Activated CD4-positive, alpha-beta memory T cell treated with anti-CD3 and anti-CD28 coated beads, Interleukin-2, amount 10 ng/mL, durations not matched to agents 7 days and 5 days (primary cell): ENCODE measurements at regions not wholly inside any gene's neighbourhood (a gene's known extent, or its start where the extent isn't known, plus 50 kb on each side); places are given as distances from the start of the nearest gene placed in this dataset.

Experiments used
- CTCF ChIA-PET: fragments of 350-600 bp; sonication (Branson Sonifier 250); formaldehyde crosslinking; loops from one replicate; lab custom pipeline; 2021; ENCODE audit warnings: antibody characterized with exemption, inconsistent platforms; lab: Charles Lee
- POLR2A ChIA-PET: fragments of 350-600 bp; sonication (Branson Sonifier 250); formaldehyde crosslinking; loops from one replicate; lab custom pipeline; 2021; ENCODE audit warnings: antibody characterized with exemption; lab: Charles Lee
- DNase-seq: peaks from one replicate; pipeline ENCODE4 v3.0.0-alpha.2; 2020
- H3K27ac Mint-ChIP-seq: one replicate; pipeline ENCODE4 v1.8.0; 2021; ENCODE audit warnings: mild to moderate bottlenecking, mixed read lengths
- H3K27me3 Mint-ChIP-seq: one replicate; pipeline ENCODE4 v1.8.0; 2021; ENCODE audit warnings: mixed read lengths
- H3K36me3 Mint-ChIP-seq: one replicate; pipeline ENCODE4 v1.8.0; 2021; ENCODE audit warnings: low read depth, mixed read lengths
- H3K4me1 Mint-ChIP-seq: one replicate; pipeline ENCODE4 v1.8.0; 2021; ENCODE audit warnings: mixed read lengths
- H3K4me3 Mint-ChIP-seq: one replicate; pipeline ENCODE4 v1.8.0; 2021; ENCODE audit warnings: mild to moderate bottlenecking, mixed read lengths
- H3K9me3 Mint-ChIP-seq: one replicate; pipeline ENCODE4 v1.8.0; 2021; ENCODE audit warnings: mixed read lengths

- Mint-ChIP-seq H3K27ac (no peak overlapping the region), H3K36me3 (no peaks in the 10 kb centered on the region), H3K4me3 (no peak overlapping the region), H3K4me1 (no peaks in the 10 kb centered on the region), H3K9me3 (no peaks in the 10 kb centered on the region), H3K27me3 (peaks cover 2% of the 10 kb centered on the region)
- DNase-seq, result no peak
- ChIA-PET POLR2A (no interaction called here), CTCF (no interaction called here)
Measured at GRCh38 chr10:70939441-70940003, 51.2 kb upstream of the PCBD1 start.

GRCh38 chr10:70940834-70941568 is 52.6 kb upstream of the PCBD1 start:
- Mint-ChIP-seq H3K4me3 (no peak overlapping the region), H3K27ac (no peak overlapping the region), H3K4me1 (no peaks in the 10 kb centered on the region), H3K27me3 (no peaks in the 10 kb centered on the region), H3K9me3 (no peaks in the 10 kb centered on the region), H3K36me3 (no peaks in the 10 kb centered on the region)
- CTCF ChIA-PET, result interaction anchor here (1.0 kb wide), 1 partner anchor 16 kb away, joined by 3 read pairs; no protein-coding TSS in a partner anchor
- POLR2A ChIA-PET, result interaction anchor here (0.9 kb wide), 1 partner anchor 42 kb away, joined by 3 read pairs; no protein-coding TSS in a partner anchor
- DNase-seq, result no peak

- H3K4me1 Mint-ChIP-seq, result no peaks in the 10 kb centered on the region
- H3K9me3 Mint-ChIP-seq, result no peaks in the 10 kb centered on the region
- H3K36me3 Mint-ChIP-seq, result no peaks in the 10 kb centered on the region
- no peaks in the 10 kb centered on the region for H3K27me3 Mint-ChIP-seq
- no peak overlapping the region for H3K4me3 Mint-ChIP-seq
- CTCF ChIA-PET, result no interaction called here
- DNase-seq, result no peak
- H3K27ac Mint-ChIP-seq, result no peak overlapping the region
- POLR2A ChIA-PET, result no interaction called here
Measured at GRCh38 chr10:70942125-70942524, 53.8 kb upstream of the PCBD1 start.

GRCh38 chr10:70942725-70943124 is 54.4 kb upstream of the PCBD1 start:
- H3K4me3 Mint-ChIP-seq, result no peak overlapping the region
- H3K27me3 Mint-ChIP-seq, result no peaks in the 10 kb centered on the region
- CTCF ChIA-PET, result no interaction called here
- no peaks in the 10 kb centered on the region for H3K4me1 Mint-ChIP-seq
- no peak overlapping the region for H3K27ac Mint-ChIP-seq
- H3K36me3 Mint-ChIP-seq, result no peaks in the 10 kb centered on the region
- POLR2A ChIA-PET, result no interaction called here
- H3K9me3 Mint-ChIP-seq, result no peaks in the 10 kb centered on the region
- DNase-seq, result no peak

- CTCF ChIA-PET, result no interaction called here
- Mint-ChIP-seq H3K27me3 (no peaks in the 10 kb centered on the region), H3K4me1 (no peaks in the 10 kb centered on the region)
Measured at GRCh38 chr10:70943249-70943648, 54.9 kb upstream of the PCBD1 start.

GRCh38 chr10:70943841-70944466 is 55.6 kb upstream of the PCBD1 start:
- Mint-ChIP-seq H3K4me1 (no peaks in the 10 kb centered on the region), H3K27me3 (no peaks in the 10 kb centered on the region), H3K9me3 (no peaks in the 10 kb centered on the region), H3K4me3 (no peak overlapping the region), H3K27ac (no peak overlapping the region), H3K36me3 (no peaks in the 10 kb centered on the region)
- no peak for DNase-seq
- CTCF ChIA-PET, result interaction anchor here (1.4 kb wide), 1 partner anchor 20 kb away, joined by 6 read pairs; no protein-coding TSS in a partner anchor
- POLR2A ChIA-PET, result no interaction called here

More at GRCh38 chr10:70943249-70943648, 54.9 kb upstream of the PCBD1 start:
- Mint-ChIP-seq H3K27ac (no peak overlapping the region), H3K9me3 (no peaks in the 10 kb centered on the region), H3K36me3 (no peaks in the 10 kb centered on the region), H3K4me3 (no peak overlapping the region)
- POLR2A ChIA-PET, result no interaction called here
- DNase-seq, result no peak

GRCh38 chr10:70950037-70950436 is 61.7 kb upstream of the PCBD1 start:
- POLR2A ChIA-PET, result no interaction called here
- no peaks in the 10 kb centered on the region for H3K9me3 Mint-ChIP-seq
- H3K4me3 Mint-ChIP-seq, result no peak overlapping the region
- no peak overlapping the region for H3K27ac Mint-ChIP-seq
- peaks cover 8% of the 10 kb centered on the region for H3K27me3 Mint-ChIP-seq
- H3K36me3 Mint-ChIP-seq, result no peaks in the 10 kb centered on the region
- CTCF ChIA-PET, result no interaction called here
- DNase-seq, result no peak
- H3K4me1 Mint-ChIP-seq, result no peaks in the 10 kb centered on the region

- Mint-ChIP-seq H3K4me1 (no peaks in the 10 kb centered on the region), H3K27me3 (peaks cover 8% of the 10 kb centered on the region), H3K27ac (no peak overlapping the region), H3K4me3 (no peak overlapping the region), H3K36me3 (no peaks in the 10 kb centered on the region), H3K9me3 (no peaks in the 10 kb centered on the region)
- no peak for DNase-seq
- CTCF ChIA-PET, result no interaction called here
- POLR2A ChIA-PET, result no interaction called here
Measured at GRCh38 chr10:70950801-70951200, 62.4 kb upstream of the PCBD1 start.

- Mint-ChIP-seq H3K4me1 (no peaks in the 10 kb centered on the region), H3K36me3 (no peaks in the 10 kb centered on the region), H3K4me3 (no peak overlapping the region), H3K27ac (no peak overlapping the region), H3K27me3 (peaks cover 13% of the 10 kb centered on the region), H3K9me3 (no peaks in the 10 kb centered on the region)
- ChIA-PET CTCF (no interaction called here), POLR2A (no interaction called here)
- DNase-seq, result no peak
Measured at GRCh38 chr10:70952401-70952800, 64.0 kb upstream of the PCBD1 start.

- no peak for DNase-seq
- H3K36me3 Mint-ChIP-seq, result no peaks in the 10 kb centered on the region
- H3K27ac Mint-ChIP-seq, result no peak overlapping the region
- CTCF ChIA-PET, result no interaction called here
- H3K9me3 Mint-ChIP-seq, result no peaks in the 10 kb centered on the region
- POLR2A ChIA-PET, result no interaction called here
- H3K4me3 Mint-ChIP-seq, result no peak overlapping the region
- H3K27me3 Mint-ChIP-seq, result peaks cover 13% of the 10 kb centered on the region
- H3K4me1 Mint-ChIP-seq, result no peaks in the 10 kb centered on the region
Measured at GRCh38 chr10:70952921-70953320, 64.6 kb upstream of the PCBD1 start.

- no peaks in the 10 kb centered on the region for H3K9me3 Mint-ChIP-seq
- POLR2A ChIA-PET, result no interaction called here
- H3K4me1 Mint-ChIP-seq, result no peaks in the 10 kb centered on the region
- peaks cover 13% of the 10 kb centered on the region for H3K27me3 Mint-ChIP-seq
- H3K36me3 Mint-ChIP-seq, result no peaks in the 10 kb centered on the region
- DNase-seq, result no peak
- CTCF ChIA-PET, result no interaction called here
- no peak overlapping the region for H3K4me3 Mint-ChIP-seq
- H3K27ac Mint-ChIP-seq, result no peak overlapping the region
Measured at GRCh38 chr10:70954381-70955176, 66.2 kb upstream of the PCBD1 start.

- H3K4me1 Mint-ChIP-seq, result no peaks in the 10 kb centered on the region
- no peak overlapping the region for H3K27ac Mint-ChIP-seq
- no peaks in the 10 kb centered on the region for H3K9me3 Mint-ChIP-seq
- ChIA-PET POLR2A (no interaction called here), CTCF (no interaction called here)
- DNase-seq, result no peak
- no peak overlapping the region for H3K4me3 Mint-ChIP-seq
- H3K36me3 Mint-ChIP-seq, result no peaks in the 10 kb centered on the region
- peaks cover 13% of the 10 kb centered on the region for H3K27me3 Mint-ChIP-seq
Measured at GRCh38 chr10:70956029-70956759, 67.8 kb upstream of the PCBD1 start.
